ENCODE measurements at regions not wholly inside any gene's neighbourhood (a gene's known extent, or its start where the extent isn't known, plus 50 kb on each side); places are given as distances from the start of the nearest gene placed in this dataset.
A peak's percentile ranks its signal among the peaks of the same experiment; 100 is the strongest.

GRCh38 chrX:44470816-44471215 is 71.8 kb downstream of the FUNDC1 start:
- no peak for DNase-seq (ENCODE audit: low spot score in 2 of 2)
- Histone ChIP-seq H3K9me3 (no peaks in the 10 kb centered on the region), H3K36me3 (no peaks in the 10 kb centered on the region), H3K4me1 (no peaks in the 10 kb centered on the region), H3K4me3 (no peak overlapping the region), H3K27ac (no peak overlapping the region), H3K27me3 (peaks cover 0 to 5% of the 10 kb centered on the region in 2 donors)
- TF ChIP-seq POLR2A (IDR thresholded peaks at IDR 0.05) (no peak), EP300 (IDR thresholded peaks at IDR 0.05) (no peak)
- TF ChIP-seq, protein P1, sequence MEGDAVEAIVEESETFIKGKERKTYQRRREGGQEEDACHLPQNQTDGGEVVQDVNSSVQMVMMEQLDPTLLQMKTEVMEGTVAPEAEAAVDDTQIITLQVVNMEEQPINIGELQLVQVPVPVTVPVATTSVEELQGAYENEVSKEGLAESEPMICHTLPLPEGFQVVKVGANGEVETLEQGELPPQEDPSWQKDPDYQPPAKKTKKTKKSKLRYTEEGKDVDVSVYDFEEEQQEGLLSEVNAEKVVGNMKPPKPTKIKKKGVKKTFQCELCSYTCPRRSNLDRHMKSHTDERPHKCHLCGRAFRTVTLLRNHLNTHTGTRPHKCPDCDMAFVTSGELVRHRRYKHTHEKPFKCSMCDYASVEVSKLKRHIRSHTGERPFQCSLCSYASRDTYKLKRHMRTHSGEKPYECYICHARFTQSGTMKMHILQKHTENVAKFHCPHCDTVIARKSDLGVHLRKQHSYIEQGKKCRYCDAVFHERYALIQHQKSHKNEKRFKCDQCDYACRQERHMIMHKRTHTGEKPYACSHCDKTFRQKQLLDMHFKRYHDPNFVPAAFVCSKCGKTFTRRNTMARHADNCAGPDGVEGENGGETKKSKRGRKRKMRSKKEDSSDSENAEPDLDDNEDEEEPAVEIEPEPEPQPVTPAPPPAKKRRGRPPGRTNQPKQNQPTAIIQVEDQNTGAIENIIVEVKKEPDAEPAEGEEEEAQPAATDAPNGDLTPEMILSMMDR (IDR thresholded peaks at IDR 0.05), result no peak
- WGBS, 2 donors, result 75 to 76% methylated on average over 3 of the region's 3 CpGs

GRCh38 chrX:44462850-44463249 is 79.8 kb downstream of the FUNDC1 start:
- peak in 1 of 2 donors; percentile 5 for DNase-seq (ENCODE audit: low spot score in 2 of 2)
- Histone ChIP-seq H3K4me1 (no peaks in the 10 kb centered on the region), H3K9me3 (no peaks in the 10 kb centered on the region), H3K27me3 (no peaks in the 10 kb centered on the region), H3K27ac (no peak overlapping the region), H3K36me3 (no peaks in the 10 kb centered on the region), H3K4me3 (no peak overlapping the region)
- 35 to 55% methylated on average over 4 of the region's 4 CpGs for WGBS, 2 donors
- TF ChIP-seq, protein P1 (IDR thresholded peaks at IDR 0.05), result no peak
- TF ChIP-seq POLR2A (IDR thresholded peaks at IDR 0.05) (no peak), EP300 (IDR thresholded peaks at IDR 0.05) (peak in 1 of 2 donors; percentile 19)

GRCh38 chrX:44459501-44459900 is 83.2 kb downstream of the FUNDC1 start:
- no peaks in the 10 kb centered on the region for H3K36me3 ChIP-seq
- WGBS, 2 donors, result 81 to 96% methylated on average over 5 of the region's 5 CpGs
- no peaks in the 10 kb centered on the region for H3K4me1 ChIP-seq
- DNase-seq (ENCODE audit: low spot score in 2 of 2), result no peak
- no peak overlapping the region for H3K4me3 ChIP-seq
- no peaks in the 10 kb centered on the region for H3K27me3 ChIP-seq
- H3K27ac ChIP-seq, result no peak overlapping the region
- TF ChIP-seq, protein P1 (IDR thresholded peaks at IDR 0.05), result no peak
- no peak for TF ChIP-seq POLR2A (IDR thresholded peaks at IDR 0.05)
- TF ChIP-seq EP300 (IDR thresholded peaks at IDR 0.05), result no peak
- no peaks in the 10 kb centered on the region for H3K9me3 ChIP-seq

DNA sequence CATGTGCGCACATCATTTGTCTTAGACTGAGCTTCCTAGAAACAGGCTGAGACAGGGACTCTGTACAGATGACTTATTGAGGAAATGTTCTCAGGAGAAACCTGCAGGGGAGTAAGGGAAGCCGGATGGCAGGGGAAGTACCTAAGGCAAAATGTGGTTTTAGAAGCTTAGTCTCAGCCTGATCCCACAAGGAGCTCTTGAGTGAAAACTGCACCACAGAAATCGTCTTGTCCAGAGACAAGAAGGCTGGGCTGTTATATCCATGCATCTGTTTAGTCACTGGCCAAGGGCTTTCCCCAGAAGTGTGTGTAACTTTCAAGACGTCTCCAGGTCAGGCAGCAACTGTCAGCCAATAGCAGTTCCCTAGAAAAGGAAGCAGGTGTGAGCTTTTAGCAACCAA is 86.0 kb downstream of the FUNDC1 start:
- no peaks in the 10 kb centered on the region for H3K36me3 ChIP-seq
- H3K4me3 ChIP-seq, result no peak overlapping the region
- H3K27ac ChIP-seq, result no peak overlapping the region
- no peak for TF ChIP-seq POLR2A (IDR thresholded peaks at IDR 0.05)
- TF ChIP-seq EP300 (IDR thresholded peaks at IDR 0.05), result no peak
- TF ChIP-seq, protein P1 (IDR thresholded peaks at IDR 0.05), result no peak
- 70 to 77% methylated on average over 3 to 4 of the region's 4 CpGs for WGBS, 2 donors
- H3K27me3 ChIP-seq, result no peaks in the 10 kb centered on the region
- no peaks in the 10 kb centered on the region for H3K4me1 ChIP-seq
- DNase-seq (ENCODE audit: low spot score in 2 of 2), result no peak
- H3K9me3 ChIP-seq, result no peaks in the 10 kb centered on the region

GRCh38 chrX:44451056-44451455 is 91.6 kb downstream of the FUNDC1 start:
- H3K4me1 ChIP-seq, result no peaks in the 10 kb centered on the region

More at GRCh38 chrX:44451056-44451455, 91.6 kb downstream of the FUNDC1 start:
- Histone ChIP-seq H3K36me3 (no peaks in the 10 kb centered on the region), H3K27ac (no peak overlapping the region), H3K9me3 (no peaks in the 10 kb centered on the region), H3K27me3 (peaks cover 0 to 4% of the 10 kb centered on the region in 2 donors), H3K4me3 (no peak overlapping the region)
- TF ChIP-seq POLR2A (IDR thresholded peaks at IDR 0.05) (no peak), EP300 (IDR thresholded peaks at IDR 0.05) (no peak)
- TF ChIP-seq, protein P1 (IDR thresholded peaks at IDR 0.05), result no peak
- 79 to 92% methylated on average over 5 of the region's 5 CpGs for WGBS, 2 donors
- DNase-seq (ENCODE audit: low spot score in 2 of 2), result no peak

All from tibial nerve (tissue), 4 donors.